RCC 7860 (cell line): ENCODE measurements at regions not wholly inside any gene's neighbourhood (a gene's known extent, or its start where the extent isn't known, plus 50 kb on each side); places are given as distances from the start of the nearest gene placed in this dataset.

ENCODE experiments used
- DNase-seq: peaks from one replicate; pipeline ENCODE4 v3.0.0-alpha.2; 2015; ENCODE audit warnings: low spot score
- FAIRE-seq: peaks from 2 replicates; lab custom pipeline; 2012; peaks lifted over from hg19 to GRCh38; lab: Jason Lieb, UNC

GRCh38 chr15:95162531-95162930 is 931.2 kb downstream of the MCTP2 start:
- DNase-seq (no peak), FAIRE-seq (no peak)

- peak; percentile 86 for FAIRE-seq
- peak; percentile 70 for DNase-seq
Observed at GRCh38 chr15:95162967-95163531, 931.7 kb downstream of the MCTP2 start.

- no peak for FAIRE-seq
- no peak for DNase-seq
Observed at GRCh38 chr15:95168152-95168551, 936.8 kb downstream of the MCTP2 start.

- no peak for DNase-seq
- no peak for FAIRE-seq
Observed at GRCh38 chr15:95168951-95169431, 937.6 kb downstream of the MCTP2 start.

GRCh38 chr15:95169541-95170459 is 938.4 kb downstream of the MCTP2 start:
- DNase-seq (no peak), FAIRE-seq (no peak)

- no peak for FAIRE-seq
- DNase-seq: no peak
Observed at GRCh38 chr15:95170561-95171380, 939.4 kb downstream of the MCTP2 start.

- FAIRE-seq (no peak), DNase-seq (no peak)
Observed at GRCh38 chr15:95171564-95171963, 940.2 kb downstream of the MCTP2 start.

- no peak for FAIRE-seq
Observed at GRCh38 chr15:95174301-95175259, 943.2 kb downstream of the MCTP2 start.

GRCh38 chr15:95175914-95176658 is 944.7 kb downstream of the MCTP2 start:
- no peak for DNase-seq
- no peak for FAIRE-seq

More at GRCh38 chr15:95174301-95175259, 943.2 kb downstream of the MCTP2 start:
- no peak for DNase-seq

GRCh38 chr15:95176794-95177577 is 945.6 kb downstream of the MCTP2 start:
- FAIRE-seq: no peak

GRCh38 chr15:95180530-95180929 is 949.2 kb downstream of the MCTP2 start:
- DNase-seq: no peak
- FAIRE-seq: peak; percentile 40

More at GRCh38 chr15:95176794-95177577, 945.6 kb downstream of the MCTP2 start:
- no peak for DNase-seq

GRCh38 chr15:95182091-95182490 is 950.7 kb downstream of the MCTP2 start:
- no peak for FAIRE-seq
- DNase-seq: peak; percentile 70

GRCh38 chr15:95192923-95193322 is 961.6 kb downstream of the MCTP2 start:
- FAIRE-seq: no peak
- DNase-seq: no peak

- FAIRE-seq: no peak
Observed at GRCh38 chr15:95194746-95195145, 963.4 kb downstream of the MCTP2 start.

GRCh38 chr15:95196176-95196915 is 965.0 kb downstream of the MCTP2 start:
- DNase-seq (no peak), FAIRE-seq (no peak)

More at GRCh38 chr15:95194746-95195145, 963.4 kb downstream of the MCTP2 start:
- no peak for DNase-seq

- no peak for FAIRE-seq
Observed at GRCh38 chr15:95202569-95203349, 971.4 kb downstream of the MCTP2 start.

GRCh38 chr15:95205077-95205476 is 973.7 kb downstream of the MCTP2 start:
- DNase-seq (no peak), FAIRE-seq (no peak)

More at GRCh38 chr15:95202569-95203349, 971.4 kb downstream of the MCTP2 start:
- no peak for DNase-seq
